H9 (cell line): ENCODE measurements at regions not wholly inside any gene's neighbourhood (a gene's known extent, or its start where the extent isn't known, plus 50 kb on each side); places are given as distances from the start of the nearest gene placed in this dataset.

Source experiments
- DNase-seq: peaks from one replicate; pipeline ENCODE4 v3.0.0-alpha.2; 2017
- H2AFZ ChIP-seq: one replicate; pipeline ENCODE4 v1.6.1; 2013; ENCODE audit warnings: mild to moderate bottlenecking, low read length, control low read depth, moderate library complexity
- H2AK5ac ChIP-seq: 2 replicates; pipeline ENCODE4 v1.6.1; 2013; ENCODE audit warnings: low read length, control low read depth, mixed read lengths; ENCODE audit not compliant: insufficient read length
- H2BK120ac ChIP-seq: one replicate; pipeline ENCODE4 v1.6.1; 2013; ENCODE audit warnings: low read depth, mild to moderate bottlenecking, low read length, control low read depth, inconsistent platforms; ENCODE audit not compliant: poor library complexity, severe bottlenecking
- H2BK12ac ChIP-seq: 2 replicates; pipeline ENCODE4 v1.6.1; 2013; ENCODE audit warnings: low read length, control low read depth, mixed read lengths, low read depth; ENCODE audit not compliant: insufficient read length
- H2BK15ac ChIP-seq: 2 replicates; pipeline ENCODE4 v1.6.1; 2013; ENCODE audit warnings: low read depth, low read length, control low read depth
- H2BK20ac ChIP-seq: one replicate; pipeline ENCODE4 v1.6.1; 2013; ENCODE audit warnings: low read depth, mild to moderate bottlenecking, low read length, control low read depth, inconsistent platforms; ENCODE audit not compliant: poor library complexity, severe bottlenecking
- H2BK5ac ChIP-seq: 2 replicates; pipeline ENCODE4 v1.6.1; 2013; ENCODE audit warnings: low read length, control low read depth, mixed read lengths; ENCODE audit not compliant: insufficient read length
- H3K14ac ChIP-seq: 2 replicates; pipeline ENCODE4 v1.6.1; 2013; ENCODE audit warnings: low read length, control low read depth; ENCODE audit not compliant: insufficient read depth
- H3K18ac ChIP-seq: 2 replicates; pipeline ENCODE4 v1.6.1; 2013; ENCODE audit warnings: low read depth, mild to moderate bottlenecking, mixed read lengths, low read length, control low read depth; ENCODE audit not compliant: insufficient read length
- H3K23ac ChIP-seq: 2 replicates; pipeline ENCODE4 v1.6.1; 2013; ENCODE audit warnings: low read length, control low read depth, mixed read lengths, low read depth; ENCODE audit not compliant: insufficient read length
- H3K23me2 ChIP-seq: 2 replicates; pipeline ENCODE4 v1.6.1; 2013; ENCODE audit warnings: low read depth, mild to moderate bottlenecking, mixed read lengths, low read length, control low read depth; ENCODE audit not compliant: insufficient read length, poor library complexity, severe bottlenecking
- H3K27ac ChIP-seq: 2 replicates; pipeline ENCODE4 v1.5.1; 2013; ENCODE audit warnings: low read length, control low read depth, mixed read lengths, low read depth; ENCODE audit not compliant: insufficient read length
- H3K27me3 ChIP-seq: 2 replicates; pipeline ENCODE4 v1.6.1; 2013; ENCODE audit warnings: low read length, control low read depth, inconsistent platforms; ENCODE audit not compliant: insufficient read depth
- H3K4ac ChIP-seq: 2 replicates; pipeline ENCODE4 v1.6.1; 2013; ENCODE audit warnings: low read depth, mild to moderate bottlenecking, control low read depth, inconsistent platforms, low read length, moderate library complexity
- H3K4me1 ChIP-seq: 2 replicates; pipeline ENCODE4 v1.6.1; 2013; ENCODE audit warnings: low read length, control low read depth, inconsistent platforms; ENCODE audit not compliant: insufficient read depth
- H3K4me2 ChIP-seq: 2 replicates; pipeline ENCODE4 v1.6.1; 2013; ENCODE audit warnings: low read length, control low read depth, mixed read lengths; ENCODE audit not compliant: insufficient read length, insufficient read depth
- H3K56ac ChIP-seq: 2 replicates; pipeline ENCODE4 v1.6.1; 2013; ENCODE audit warnings: low read depth, mild to moderate bottlenecking, mixed read lengths, low read length, control low read depth; ENCODE audit not compliant: insufficient read length
- H3K79me1 ChIP-seq: 2 replicates; pipeline ENCODE4 v1.6.1; 2013; ENCODE audit warnings: low read depth, mild to moderate bottlenecking, moderate library complexity, low read length, control low read depth, inconsistent platforms; ENCODE audit not compliant: insufficient read depth, poor library complexity, severe bottlenecking
- H3K79me2 ChIP-seq: 2 replicates; pipeline ENCODE4 v1.6.1; 2013; ENCODE audit warnings: low read length, control low read depth, inconsistent platforms; ENCODE audit not compliant: insufficient read depth
- H3K9ac ChIP-seq: 2 replicates; pipeline ENCODE4 v1.6.1; 2013; ENCODE audit warnings: low read length, control low read depth, mixed read lengths; ENCODE audit not compliant: insufficient read length; ENCODE audit errors: extremely low read depth
- H3K9me3 ChIP-seq: one replicate; pipeline ENCODE4 v1.6.1; 2013; ENCODE audit warnings: low read depth, low read length, inconsistent platforms; ENCODE audit not compliant: control insufficient read depth
- H3T11ph ChIP-seq: one replicate; pipeline ENCODE4 v1.6.1; 2013; ENCODE audit warnings: mild to moderate bottlenecking, low read length, control low read depth, inconsistent platforms
- H4K20me1 ChIP-seq: one replicate; pipeline ENCODE4 v1.6.1; 2013; ENCODE audit not compliant: control insufficient read depth, insufficient read length, insufficient read depth
- H4K5ac ChIP-seq: 2 replicates; pipeline ENCODE4 v1.6.1; 2013; ENCODE audit warnings: low read depth, mild to moderate bottlenecking, mixed read lengths, low read length, control low read depth; ENCODE audit not compliant: insufficient read length
- H4K8ac ChIP-seq: replicated peaks from 2 replicates; pipeline ENCODE4 v1.6.1; 2013; ENCODE audit warnings: low read length, control low read depth, mixed read lengths, low read depth; ENCODE audit not compliant: insufficient read length
- H4K91ac ChIP-seq: 2 replicates; pipeline ENCODE4 v1.6.1; 2013; ENCODE audit warnings: low read depth, mild to moderate bottlenecking, moderate library complexity, mixed read lengths, low read length, control low read depth; ENCODE audit not compliant: insufficient read length
- H3K27ac Mint-ChIP-seq, 3 experiments: 2 replicates in 2 of 3; 3 replicates in 1 of 3; pipeline ENCODE4 v1.8.0; 2020 to 2021; ENCODE audit warnings: mixed read lengths in 3 of 3, mild to moderate bottlenecking in 1 of 3, moderate library complexity in 1 of 3
- H3K27me3 Mint-ChIP-seq: 2 replicates; pipeline ENCODE4 v1.8.0; 2021; ENCODE audit warnings: low read depth, mild to moderate bottlenecking, moderate library complexity, mixed read lengths
- H3K36me3 Mint-ChIP-seq, 3 experiments: 2 replicates in 2 of 3; 3 replicates in 1 of 3; pipeline ENCODE4 v1.8.0; 2020 to 2021; ENCODE audit warnings: low read depth in 3 of 3, mixed read lengths in 3 of 3; ENCODE audit not compliant: insufficient read depth in 1 of 3
- H3K4me1 Mint-ChIP-seq, 2 experiments: 2 replicates each; pipeline ENCODE4 v1.8.0; 2020; ENCODE audit warnings: mixed read lengths in 2 of 2
- H3K4me3 Mint-ChIP-seq, 2 experiments: 2 replicates in 1 of 2; 3 replicates in 1 of 2; pipeline ENCODE4 v1.8.0; 2020 to 2021; ENCODE audit warnings: mild to moderate bottlenecking in 2 of 2, mixed read lengths in 2 of 2, moderate library complexity in 1 of 2
- H3K9me3 Mint-ChIP-seq, 2 experiments: 2 replicates in 1 of 2; 3 replicates in 1 of 2; pipeline ENCODE4 v1.8.0; 2020; ENCODE audit warnings: mild to moderate bottlenecking in 2 of 2, mixed read lengths in 2 of 2, moderate library complexity in 1 of 2
- WGBS: extraction: QIAGEN DNeasy Blood & Tissue Kit; methylation state at CpG from one replicate; pipeline ENCODE4 v1.1.7; 2013; ENCODE audit warnings: missing lambda C conversion rate, low lambda C conversion rate, mixed read lengths; ENCODE audit not compliant: insufficient read length; ENCODE audit errors: extremely low coverage; 5-methylcytosine and 5-hydroxymethylcytosine counted together
- TF ChIP-seq, protein P1 (sequence below): fragments of 200-600 bp; sonication (generic); conservative IDR thresholded peaks from 3 replicates; pipeline ENCODE4 v1.8.0; 2021; ENCODE audit warnings: antibody characterized with exemption, mild to moderate bottlenecking

DNA sequence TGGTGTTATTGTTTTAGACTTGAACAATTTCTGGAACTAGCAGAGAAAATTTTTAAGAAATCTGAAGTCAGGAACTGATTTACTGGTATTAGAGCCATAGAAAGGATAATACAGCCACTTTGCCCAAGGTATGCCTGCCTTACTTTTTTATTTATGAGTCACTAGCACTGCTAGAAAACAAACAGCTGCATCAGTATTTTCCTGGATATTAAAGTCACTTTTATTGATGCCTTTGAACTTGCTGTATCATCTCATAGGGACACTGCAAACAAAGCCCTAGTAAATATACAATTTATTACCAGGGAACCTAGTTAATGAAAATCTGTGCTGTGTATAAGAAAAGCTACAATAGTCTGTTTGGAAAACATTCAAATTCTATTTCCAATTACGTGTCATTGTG lies 490.8 kb upstream of the TMPRSS15 start:
- 0 out of 4 replicates have a peak, but pooled peaks cover 0 to 3% of the 10 kb centered on the region in 2 experiments for H3K4me1 Mint-ChIP-seq
- no peak overlapping the region for H2AK5ac ChIP-seq
- H4K5ac ChIP-seq: no peak overlapping the region
- H2BK5ac ChIP-seq: no peak overlapping the region
- no peak overlapping the region for H3K27ac ChIP-seq
- H4K20me1 ChIP-seq: no peaks in the 10 kb centered on the region
- no peak overlapping the region for H3K4me2 ChIP-seq
- no peak overlapping the region for H3K56ac ChIP-seq
- H2BK12ac ChIP-seq: no peak overlapping the region
- H3K79me1 ChIP-seq: no peaks in the 10 kb centered on the region
- H3T11ph ChIP-seq: no peak overlapping the region
- no peaks in the 10 kb centered on the region for H3K9me3 Mint-ChIP-seq
- H3K36me3 Mint-ChIP-seq: no peaks in the 10 kb centered on the region
- H3K14ac ChIP-seq: no peak overlapping the region
- no peak overlapping the region for H2BK120ac ChIP-seq
- no peak overlapping the region for H3K9ac ChIP-seq
- no peak overlapping the region for H2BK15ac ChIP-seq
- TF ChIP-seq, protein P1, sequence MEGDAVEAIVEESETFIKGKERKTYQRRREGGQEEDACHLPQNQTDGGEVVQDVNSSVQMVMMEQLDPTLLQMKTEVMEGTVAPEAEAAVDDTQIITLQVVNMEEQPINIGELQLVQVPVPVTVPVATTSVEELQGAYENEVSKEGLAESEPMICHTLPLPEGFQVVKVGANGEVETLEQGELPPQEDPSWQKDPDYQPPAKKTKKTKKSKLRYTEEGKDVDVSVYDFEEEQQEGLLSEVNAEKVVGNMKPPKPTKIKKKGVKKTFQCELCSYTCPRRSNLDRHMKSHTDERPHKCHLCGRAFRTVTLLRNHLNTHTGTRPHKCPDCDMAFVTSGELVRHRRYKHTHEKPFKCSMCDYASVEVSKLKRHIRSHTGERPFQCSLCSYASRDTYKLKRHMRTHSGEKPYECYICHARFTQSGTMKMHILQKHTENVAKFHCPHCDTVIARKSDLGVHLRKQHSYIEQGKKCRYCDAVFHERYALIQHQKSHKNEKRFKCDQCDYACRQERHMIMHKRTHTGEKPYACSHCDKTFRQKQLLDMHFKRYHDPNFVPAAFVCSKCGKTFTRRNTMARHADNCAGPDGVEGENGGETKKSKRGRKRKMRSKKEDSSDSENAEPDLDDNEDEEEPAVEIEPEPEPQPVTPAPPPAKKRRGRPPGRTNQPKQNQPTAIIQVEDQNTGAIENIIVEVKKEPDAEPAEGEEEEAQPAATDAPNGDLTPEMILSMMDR: no peak
- H4K91ac ChIP-seq: no peak overlapping the region
- H3K23me2 ChIP-seq: no peaks in the 10 kb centered on the region
- no peaks in the 10 kb centered on the region for H3K4me1 ChIP-seq
- DNase-seq: no peak
- WGBS: no CpG with 5 or more reads among the region's 1 CpG
- H3K18ac ChIP-seq: no peak overlapping the region
- H4K8ac ChIP-seq: no peak overlapping the region
- no peaks in the 10 kb centered on the region for H3K79me2 ChIP-seq
- H3K23ac ChIP-seq: no peak overlapping the region
- no peak overlapping the region for H2AFZ ChIP-seq
- no peak overlapping the region for H3K27ac Mint-ChIP-seq
- no peak overlapping the region for H3K4ac ChIP-seq
- no peak overlapping the region for H3K4me3 Mint-ChIP-seq
- H3K27me3 ChIP-seq: no peaks in the 10 kb centered on the region
- no peaks in the 10 kb centered on the region for H3K9me3 ChIP-seq
- no peak overlapping the region for H2BK20ac ChIP-seq
- no peaks in the 10 kb centered on the region for H3K27me3 Mint-ChIP-seq
